Endodermal cell (in vitro differentiated cells): ENCODE measurements at regions not wholly inside any gene's neighbourhood (a gene's known extent, or its start where the extent isn't known, plus 50 kb on each side); places are given as distances from the start of the nearest gene placed in this dataset.

ENCODE experiments used
- DNase-seq: peaks from one replicate; pipeline ENCODE4 v3.0.0-alpha.2; 2017
- H3K27ac ChIP-seq: 2 replicates; pipeline ENCODE4 v1.5.1; 2013; ENCODE audit warnings: mild to moderate bottlenecking, low read depth, low read length, moderate library complexity
- H3K27me3 ChIP-seq: 2 replicates; pipeline ENCODE4 v1.6.1; 2013; ENCODE audit warnings: mild to moderate bottlenecking, low read length, moderate library complexity; ENCODE audit not compliant: insufficient read depth, control insufficient read depth, poor library complexity, severe bottlenecking
- H3K36me3 ChIP-seq: 2 replicates; pipeline ENCODE4 v1.7.0; 2013; ENCODE audit warnings: mild to moderate bottlenecking, low read length, moderate library complexity; ENCODE audit not compliant: control insufficient read depth, insufficient read depth
- H3K4me1 ChIP-seq: one replicate; pipeline ENCODE4 v1.7.0; 2013; ENCODE audit warnings: low read length; ENCODE audit not compliant: control insufficient read depth, insufficient read depth
- H3K4me3 ChIP-seq: 2 replicates; pipeline ENCODE4 v1.5.1; 2013; ENCODE audit warnings: mild to moderate bottlenecking, low read length, moderate library complexity
- H3K9ac ChIP-seq: 2 replicates; pipeline ENCODE4 v1.6.1; 2013; ENCODE audit warnings: mild to moderate bottlenecking, low read length, moderate library complexity; ENCODE audit not compliant: poor library complexity, severe bottlenecking; ENCODE audit errors: extremely low read depth
- H3K9me3 ChIP-seq: 2 replicates; pipeline ENCODE4 v1.6.1; 2013; ENCODE audit warnings: mild to moderate bottlenecking, low read length, moderate library complexity; ENCODE audit not compliant: control insufficient read depth
- H3K27ac Mint-ChIP-seq: 2 replicates; pipeline ENCODE4 v1.8.0; 2020; ENCODE audit warnings: mixed read lengths
- H3K27me3 Mint-ChIP-seq: 2 replicates; pipeline ENCODE4 v1.8.0; 2021; ENCODE audit warnings: mild to moderate bottlenecking, mixed read lengths; ENCODE audit not compliant: insufficient read depth
- H3K36me3 Mint-ChIP-seq: 2 replicates; pipeline ENCODE4 v1.8.0; 2020; ENCODE audit warnings: low read depth, mixed read lengths
- H3K4me1 Mint-ChIP-seq: 2 replicates; pipeline ENCODE4 v1.8.0; 2020; ENCODE audit warnings: mixed read lengths
- H3K4me3 Mint-ChIP-seq: 2 replicates; pipeline ENCODE4 v1.8.0; 2020; ENCODE audit warnings: mild to moderate bottlenecking, moderate library complexity, mixed read lengths
- H3K9me3 Mint-ChIP-seq: 2 replicates; pipeline ENCODE4 v1.8.0; 2020; ENCODE audit warnings: mild to moderate bottlenecking, mixed read lengths
- CTCF ChIP-seq: fragments of 200-600 bp; sonication (generic); conservative IDR thresholded peaks from 2 replicates; pipeline ENCODE4 v1.5.0; 2021; ENCODE audit warnings: antibody characterized with exemption, mild to moderate bottlenecking
- WGBS, 2 experiments: methylation state at CpG; one replicate each; pipeline versions ENCODE4 v1.1.5 to v1.1.7; 2013; ENCODE audit warnings: missing lambda C conversion rate in 2 of 2, mixed read lengths in 1 of 2; ENCODE audit not compliant: insufficient coverage in 1 of 2, insufficient read length in 1 of 2; 5-methylcytosine and 5-hydroxymethylcytosine counted together

- Histone ChIP-seq H3K9ac (no peak overlapping the region), H3K36me3 (no peaks in the 10 kb centered on the region), H3K4me3 (peak overlapping the region; percentile 38), H3K4me1 (peaks cover 8% of the 10 kb centered on the region), H3K27me3 (peaks cover 36% of the 10 kb centered on the region), H3K9me3 (no peaks in the 10 kb centered on the region), H3K27ac (no peak overlapping the region)
- 94 to 95% methylated on average over 2 to 5 of the region's 5 CpGs for WGBS, 2 experiments
- H3K36me3 Mint-ChIP-seq = no peaks in the 10 kb centered on the region
- DNase-seq = no peak
- H3K9me3 Mint-ChIP-seq = no peaks in the 10 kb centered on the region
- TF ChIP-seq CTCF = no peak
- peaks cover 14% of the 10 kb centered on the region for H3K4me1 Mint-ChIP-seq
- H3K27me3 Mint-ChIP-seq = peaks cover 52% of the 10 kb centered on the region
- H3K4me3 Mint-ChIP-seq = no peak overlapping the region
- H3K27ac Mint-ChIP-seq = no peak overlapping the region
These were observed 53.8 kb upstream of the FBN2 start for GRCh38 chr5:128591598-128592455.

DNA sequence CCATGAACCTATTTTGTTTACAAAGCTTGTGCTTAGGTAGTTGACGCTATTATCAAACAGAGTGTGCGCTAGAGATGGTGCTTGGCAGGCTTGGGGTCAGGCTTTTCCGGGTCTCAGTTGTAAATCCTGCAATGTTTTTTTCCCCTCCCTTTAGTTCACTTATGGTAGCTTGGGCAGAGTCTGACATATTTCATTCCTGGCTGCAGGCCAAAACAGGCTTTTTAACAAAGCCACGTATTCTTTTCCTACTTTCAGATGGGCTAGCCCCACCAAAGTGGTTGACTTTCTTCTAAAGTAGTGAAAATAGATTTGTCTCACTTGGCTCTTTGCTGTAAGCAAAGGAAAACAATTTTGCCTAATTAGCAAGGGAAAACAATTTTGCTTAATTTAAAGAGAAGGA is 58.0 kb upstream of the FBN2 start:
- peaks cover 23% of the 10 kb centered on the region for H3K27me3 ChIP-seq
- H3K4me1 Mint-ChIP-seq = peaks cover 25% of the 10 kb centered on the region
- H3K4me1 ChIP-seq = peaks cover 12% of the 10 kb centered on the region
- H3K4me3 ChIP-seq = no peak overlapping the region
- H3K9ac ChIP-seq = no peak overlapping the region
- no peaks in the 10 kb centered on the region for H3K36me3 ChIP-seq
- H3K9me3 Mint-ChIP-seq = no peaks in the 10 kb centered on the region
- no peak overlapping the region for H3K27ac ChIP-seq
- H3K4me3 Mint-ChIP-seq = no peak overlapping the region
- H3K36me3 Mint-ChIP-seq = no peaks in the 10 kb centered on the region
- TF ChIP-seq CTCF = no peak
- 97 to 100% methylated on average over 4 of the region's 4 CpGs for WGBS, 2 experiments
- DNase-seq = no peak
- no peak overlapping the region for H3K27ac Mint-ChIP-seq
- no peaks in the 10 kb centered on the region for H3K9me3 ChIP-seq
- H3K27me3 Mint-ChIP-seq = peaks cover 24% of the 10 kb centered on the region

DNA sequence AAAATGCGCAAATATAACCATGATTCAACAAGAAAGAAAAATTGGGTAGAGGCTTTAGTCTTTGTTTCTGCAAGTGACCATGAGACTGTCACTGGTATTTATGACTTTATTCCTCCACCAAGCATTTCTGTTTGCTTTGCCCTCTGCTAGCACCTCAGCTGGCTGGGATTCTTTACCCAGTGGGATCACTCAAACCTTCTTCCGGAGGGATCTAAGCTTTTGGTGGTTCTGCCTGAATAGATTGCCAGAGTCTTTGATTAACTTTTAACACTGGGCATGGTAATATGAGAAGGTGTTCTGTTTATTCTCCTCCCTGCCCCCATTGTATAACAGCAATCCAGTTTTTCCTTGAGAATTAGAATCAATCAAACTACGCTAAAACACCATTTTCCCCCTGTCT is 59.1 kb upstream of the FBN2 start:
- WGBS, 2 experiments = 91% methylated on average over 3 of the region's 3 CpGs; no CpG with 5 or more reads in 1 of the 2 experiments
- Histone ChIP-seq H3K4me1 (peaks cover 4% of the 10 kb centered on the region), H3K36me3 (no peaks in the 10 kb centered on the region), H3K27ac (no peak overlapping the region), H3K4me3 (no peak overlapping the region), H3K9ac (no peak overlapping the region), H3K27me3 (peaks cover 23% of the 10 kb centered on the region), H3K9me3 (no peaks in the 10 kb centered on the region)
- TF ChIP-seq CTCF = no peak
- DNase-seq = no peak
- H3K36me3 Mint-ChIP-seq = no peaks in the 10 kb centered on the region
- no peak overlapping the region for H3K4me3 Mint-ChIP-seq
- peaks cover 16% of the 10 kb centered on the region for H3K4me1 Mint-ChIP-seq
- no peaks in the 10 kb centered on the region for H3K9me3 Mint-ChIP-seq
- H3K27ac Mint-ChIP-seq = no peak overlapping the region
- H3K27me3 Mint-ChIP-seq = peaks cover 24% of the 10 kb centered on the region
